OCI-LY1 (cell line): ENCODE measurements at regions not wholly inside any gene's neighbourhood (a gene's known extent, or its start where the extent isn't known, plus 50 kb on each side); places are given as distances from the start of the nearest gene placed in this dataset.
A peak's percentile ranks its signal among the peaks of the same experiment; 100 is the strongest.

ENCODE experiments used
- H2AFZ ChIP-seq: fragments of 200-600 bp; sonication (generic), shearing (Covaris generic); 2 replicates; pipeline ENCODE4 v1.6.0; 2014; ENCODE audit warnings: antibody characterized with exemption, mild to moderate bottlenecking, low read length
- H3F3A ChIP-seq: fragments of 200-600 bp; sonication (generic), shearing (Covaris generic); 2 replicates; pipeline ENCODE4 v1.6.0; 2014; ENCODE audit warnings: mild to moderate bottlenecking, antibody characterized with exemption, low read length, moderate library complexity; ENCODE audit not compliant: insufficient read depth
- H3K27ac ChIP-seq: fragments of 200-600 bp; sonication (generic); 2 replicates; pipeline ENCODE4 v1.5.1; 2014; ENCODE audit warnings: low read length, mixed run types, mild to moderate bottlenecking, low read depth; ENCODE audit not compliant: poor library complexity, severe bottlenecking
- H3K27me3 ChIP-seq: fragments of 200-600 bp; sonication (generic); 2 replicates; pipeline ENCODE4 v1.6.0; 2014; ENCODE audit warnings: antibody characterized with exemption, mild to moderate bottlenecking, low read length, moderate library complexity; ENCODE audit not compliant: insufficient read depth
- H3K36me3 ChIP-seq: fragments of 200-600 bp; sonication (generic); 2 replicates; pipeline ENCODE4 v1.6.1; 2014; ENCODE audit warnings: mild to moderate bottlenecking, antibody characterized with exemption, low read length, moderate library complexity, mixed read lengths; ENCODE audit not compliant: insufficient read depth
- H3K4me1 ChIP-seq: fragments of 200-600 bp; sonication (generic); 2 replicates; pipeline ENCODE4 v1.5.1; 2014; ENCODE audit warnings: mild to moderate bottlenecking, low read length, moderate library complexity; ENCODE audit not compliant: insufficient read depth, severe bottlenecking
- H3K4me2 ChIP-seq: fragments of 200-600 bp; sonication (generic), shearing (Covaris generic); 2 replicates; pipeline ENCODE4 v1.6.1; 2014; ENCODE audit warnings: low read length
- H3K4me3 ChIP-seq: fragments of 200-600 bp; sonication (generic); 2 replicates; pipeline ENCODE4 v1.5.1; 2014; ENCODE audit warnings: low read length, low read depth, mild to moderate bottlenecking, mixed read lengths; ENCODE audit not compliant: poor library complexity, severe bottlenecking
- H3K79me2 ChIP-seq: fragments of 200-600 bp; shearing (Covaris generic); 2 replicates; pipeline ENCODE4 v1.6.1; 2016; ENCODE audit warnings: mixed run types, low read length, mixed read lengths; ENCODE audit not compliant: insufficient read depth
- H3K9ac ChIP-seq: fragments of 200-600 bp; sonication (generic), shearing (Covaris generic); 2 replicates; pipeline ENCODE4 v1.6.1; 2014; ENCODE audit warnings: mild to moderate bottlenecking, low read length, mixed read lengths
- H3K9me2 ChIP-seq: fragments of 200-600 bp; sonication (generic), shearing (Covaris generic); 2 replicates; pipeline ENCODE4 v1.6.1; 2014; ENCODE audit warnings: low read depth, mild to moderate bottlenecking, low read length, mixed read lengths
- H3K9me3 ChIP-seq: fragments of 200-600 bp; shearing (Covaris generic); 2 replicates; pipeline ENCODE4 v1.6.1; 2014; ENCODE audit warnings: low read length, mixed read lengths
- H4K20me1 ChIP-seq: fragments of 200-600 bp; sonication (generic), shearing (Covaris generic); 2 replicates; pipeline ENCODE4 v1.6.0; 2016; ENCODE audit warnings: mild to moderate bottlenecking, low read length; ENCODE audit not compliant: insufficient read depth
- EZH2 ChIP-seq: fragments of 200-600 bp; sonication (generic), shearing (Covaris generic); IDR thresholded peaks from 2 replicates; pipeline ENCODE4 v1.8.0; 2017; ENCODE audit warnings: borderline replicate concordance, mixed run types, mild to moderate bottlenecking, antibody characterized with exemption, low read length, moderate library complexity, mixed read lengths
- TF ChIP-seq, protein P1 (sequence below): fragments of 200-600 bp; sonication (generic), shearing (Covaris generic); IDR thresholded peaks from 2 replicates; pipeline ENCODE4 v1.5.1; 2017; ENCODE audit warnings: mild to moderate bottlenecking, antibody characterized with exemption, low read length, moderate library complexity, mixed read lengths

DNA sequence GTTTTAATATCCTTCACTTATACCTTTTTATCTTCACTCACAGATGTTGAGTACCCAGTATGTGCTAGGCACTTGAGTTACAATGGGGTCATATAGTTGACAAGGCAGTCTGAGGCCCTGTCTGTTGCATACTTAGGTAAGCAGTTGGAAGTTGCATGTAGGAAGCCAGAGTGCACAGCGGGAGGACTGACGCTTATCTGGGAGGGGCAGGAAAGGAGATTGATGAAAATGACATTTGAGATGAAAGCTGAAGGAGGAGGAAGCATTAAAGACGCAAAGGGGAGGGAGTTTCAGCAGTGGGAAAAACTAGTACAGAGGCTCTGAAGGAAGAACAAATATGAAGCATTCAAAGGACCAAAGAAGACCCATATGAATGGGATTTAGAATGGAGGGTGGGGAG, 266.2 kb downstream of the HTR7 start:
- H3K36me3 ChIP-seq = no peaks in the 10 kb centered on the region
- no peak overlapping the region for H3K4me3 ChIP-seq
- no peaks in the 10 kb centered on the region for H3K27me3 ChIP-seq
- H3K4me2 ChIP-seq = no peak overlapping the region
- no peaks in the 10 kb centered on the region for H3K9me3 ChIP-seq
- H3F3A ChIP-seq = no peaks in the 10 kb centered on the region
- no peaks in the 10 kb centered on the region for H4K20me1 ChIP-seq
- no peak overlapping the region for H3K27ac ChIP-seq
- no peaks in the 10 kb centered on the region for H3K79me2 ChIP-seq
- H3K9ac ChIP-seq = no peak overlapping the region
- TF ChIP-seq, protein P1, sequence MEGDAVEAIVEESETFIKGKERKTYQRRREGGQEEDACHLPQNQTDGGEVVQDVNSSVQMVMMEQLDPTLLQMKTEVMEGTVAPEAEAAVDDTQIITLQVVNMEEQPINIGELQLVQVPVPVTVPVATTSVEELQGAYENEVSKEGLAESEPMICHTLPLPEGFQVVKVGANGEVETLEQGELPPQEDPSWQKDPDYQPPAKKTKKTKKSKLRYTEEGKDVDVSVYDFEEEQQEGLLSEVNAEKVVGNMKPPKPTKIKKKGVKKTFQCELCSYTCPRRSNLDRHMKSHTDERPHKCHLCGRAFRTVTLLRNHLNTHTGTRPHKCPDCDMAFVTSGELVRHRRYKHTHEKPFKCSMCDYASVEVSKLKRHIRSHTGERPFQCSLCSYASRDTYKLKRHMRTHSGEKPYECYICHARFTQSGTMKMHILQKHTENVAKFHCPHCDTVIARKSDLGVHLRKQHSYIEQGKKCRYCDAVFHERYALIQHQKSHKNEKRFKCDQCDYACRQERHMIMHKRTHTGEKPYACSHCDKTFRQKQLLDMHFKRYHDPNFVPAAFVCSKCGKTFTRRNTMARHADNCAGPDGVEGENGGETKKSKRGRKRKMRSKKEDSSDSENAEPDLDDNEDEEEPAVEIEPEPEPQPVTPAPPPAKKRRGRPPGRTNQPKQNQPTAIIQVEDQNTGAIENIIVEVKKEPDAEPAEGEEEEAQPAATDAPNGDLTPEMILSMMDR = no peak
- TF ChIP-seq EZH2 = no peak
- no peak overlapping the region for H2AFZ ChIP-seq
- H3K4me1 ChIP-seq = no peaks in the 10 kb centered on the region
- no peaks in the 10 kb centered on the region for H3K9me2 ChIP-seq

DNA sequence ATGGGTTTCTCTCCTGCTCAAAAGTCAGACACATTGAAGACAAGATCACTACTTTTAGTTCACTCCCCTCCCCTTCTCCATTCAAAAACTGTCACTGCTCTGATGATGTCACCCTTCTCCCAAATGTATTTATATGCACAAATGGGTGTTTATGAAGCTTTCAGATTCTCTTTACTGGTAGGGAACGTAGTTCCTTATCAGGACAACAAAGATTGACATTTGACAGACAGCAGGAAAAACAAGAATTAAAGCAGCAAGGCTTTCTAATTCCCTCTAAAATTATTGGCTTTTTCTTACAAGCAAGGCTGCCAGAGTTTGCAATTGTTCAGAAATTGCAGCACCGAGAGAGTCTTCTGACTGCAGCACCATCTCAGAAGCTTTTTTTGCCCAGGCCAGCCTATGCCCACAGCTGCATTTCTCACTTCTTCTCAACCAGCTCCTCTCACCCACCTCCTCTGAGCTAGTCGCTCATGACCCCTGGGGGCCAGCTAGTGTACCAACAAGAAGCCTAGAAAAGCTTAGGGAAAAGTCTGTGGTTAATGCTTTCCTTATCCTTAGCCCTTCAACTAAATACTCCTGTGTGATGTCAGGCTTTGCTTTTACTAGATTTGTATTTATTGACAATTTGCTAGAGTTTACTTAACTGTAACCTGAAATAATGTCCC, 265.1 kb downstream of the HTR7 start:
- Histone ChIP-seq H3K4me2 (no peak overlapping the region), H4K20me1 (no peaks in the 10 kb centered on the region), H3K9me2 (no peaks in the 10 kb centered on the region), H3K4me1 (no peaks in the 10 kb centered on the region), H2AFZ (no peak overlapping the region), H3K9me3 (no peaks in the 10 kb centered on the region), H3K79me2 (no peaks in the 10 kb centered on the region), H3K36me3 (no peaks in the 10 kb centered on the region), H3F3A (no peaks in the 10 kb centered on the region), H3K9ac (no peak overlapping the region), H3K4me3 (no peak overlapping the region), H3K27me3 (no peaks in the 10 kb centered on the region), H3K27ac (no peak overlapping the region)
- no peak for TF ChIP-seq EZH2
- TF ChIP-seq, protein P1 = peak; percentile 10; the same call in 1 of the 2 replicates

DNA sequence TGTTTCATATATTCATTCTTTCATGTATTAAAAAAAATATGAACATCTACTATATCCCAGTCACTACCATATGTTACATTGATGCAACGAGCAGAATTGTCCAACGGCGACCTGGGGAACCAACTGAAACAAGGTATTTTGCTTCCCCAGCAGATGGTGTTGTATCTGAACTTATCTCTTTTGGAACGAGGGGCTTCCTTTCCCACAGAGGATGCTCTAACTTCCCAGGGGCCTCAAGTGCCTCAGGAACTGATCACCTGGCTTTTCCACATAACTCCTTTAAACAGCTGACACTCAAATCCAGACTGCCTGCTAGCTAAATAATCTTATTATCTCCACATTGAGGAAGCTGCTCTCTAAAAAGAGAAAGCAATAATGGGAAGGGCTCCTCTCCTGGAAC, 259.3 kb downstream of the HTR7 start:
- H3K4me1 ChIP-seq = no peaks in the 10 kb centered on the region
- H3K27ac ChIP-seq = no peak overlapping the region
- no peaks in the 10 kb centered on the region for H3K9me3 ChIP-seq
- H3K9ac ChIP-seq = no peak overlapping the region
- H3K4me2 ChIP-seq = no peak overlapping the region
- no peaks in the 10 kb centered on the region for H3K9me2 ChIP-seq
- no peak overlapping the region for H2AFZ ChIP-seq
- no peaks in the 10 kb centered on the region for H3K27me3 ChIP-seq
- H3K79me2 ChIP-seq = no peaks in the 10 kb centered on the region
- no peaks in the 10 kb centered on the region for H4K20me1 ChIP-seq
- H3K4me3 ChIP-seq = no peak overlapping the region
- no peaks in the 10 kb centered on the region for H3F3A ChIP-seq
- no peaks in the 10 kb centered on the region for H3K36me3 ChIP-seq
- TF ChIP-seq, protein P1 = no peak
- TF ChIP-seq EZH2 = no peak
